HEK293 (cell line): ENCODE measurements at regions not wholly inside any gene's neighbourhood (a gene's known extent, or its start where the extent isn't known, plus 50 kb on each side); places are given as distances from the start of the nearest gene placed in this dataset.

Experiments
- CTCF ChIP-seq: fragments of 450-650 bp; formaldehyde crosslinking; IDR thresholded peaks from 2 replicates; pipeline ENCODE4 v1.5.1; 2016; ENCODE audit warnings: missing biosample characterization, missing genetic modification characterization
- INSM2 ChIP-seq: fragments of 450-650 bp; formaldehyde crosslinking; IDR thresholded peaks from 2 replicates; pipeline ENCODE4 v1.5.1; 2016; ENCODE audit warnings: missing biosample characterization, missing genetic modification characterization
- MEIS1 ChIP-seq: sonication (generic); formaldehyde crosslinking; IDR thresholded peaks from 2 replicates; pipeline ENCODE4 v1.8.1; 2022; ENCODE audit warnings: missing genetic modification reagents, mild to moderate bottlenecking, borderline replicate concordance
- ZNF140 ChIP-seq: fragments of 450-650 bp; formaldehyde crosslinking; IDR thresholded peaks from 2 replicates; pipeline ENCODE4 v1.5.1; 2016; ENCODE audit warnings: missing biosample characterization, missing genetic modification characterization
- ZNF26 ChIP-seq: fragments of 450-650 bp; formaldehyde crosslinking; IDR thresholded peaks from 2 replicates; pipeline ENCODE4 v1.5.1; 2016; ENCODE audit warnings: missing biosample characterization, missing genetic modification characterization
- ZNF311 ChIP-seq: fragments of 450-650 bp; formaldehyde crosslinking; IDR thresholded peaks from 2 replicates; pipeline ENCODE4 v1.5.1; 2017; ENCODE audit warnings: missing biosample characterization, missing genetic modification characterization, borderline replicate concordance
- ZNF48 ChIP-seq: fragments of 450-650 bp; formaldehyde crosslinking; IDR thresholded peaks from 2 replicates; pipeline ENCODE4 v1.5.1; 2016; ENCODE audit warnings: missing biosample characterization, missing genetic modification characterization
- ZNF776 ChIP-seq: fragments of 450-650 bp; formaldehyde crosslinking; IDR thresholded peaks from 2 replicates; pipeline ENCODE4 v1.5.0; 2017; ENCODE audit warnings: missing biosample characterization, missing genetic modification characterization, borderline replicate concordance
- TF ChIP-seq, protein P1 (sequence below): sonication (generic); formaldehyde crosslinking; IDR thresholded peaks from 2 replicates; pipeline ENCODE4 v1.8.1; 2022; ENCODE audit warnings: mild to moderate bottlenecking, moderate library complexity, missing genetic modification reagents
- TF ChIP-seq, protein P2 (sequence below): fragments of 450-650 bp; formaldehyde crosslinking; IDR thresholded peaks from 2 replicates; pipeline ENCODE4 v1.5.1; 2016; ENCODE audit warnings: missing biosample characterization, missing genetic modification characterization

DNA sequence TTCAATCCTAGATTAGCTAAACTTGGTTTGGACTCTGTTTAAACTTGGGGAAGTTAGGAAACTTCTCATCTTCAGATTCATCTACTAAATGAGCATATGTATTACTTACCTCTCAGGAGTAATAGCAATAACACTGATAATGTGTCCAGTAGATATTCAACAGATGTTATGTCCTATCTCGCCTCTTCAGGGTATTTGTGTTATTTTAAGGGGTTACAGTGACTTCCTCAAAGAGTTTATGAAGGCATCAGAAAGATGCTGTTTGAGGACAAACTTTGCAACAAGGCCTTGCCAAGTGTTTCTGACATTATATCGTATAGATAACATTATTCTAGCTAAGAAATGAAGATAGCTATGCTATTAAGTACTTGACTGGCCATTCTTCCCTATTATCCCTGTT is 522.3 kb downstream of the IGSF11 start:
- TF ChIP-seq CTCF (tag by site-specific recombination): no peak
- TF ChIP-seq, protein P1, sequence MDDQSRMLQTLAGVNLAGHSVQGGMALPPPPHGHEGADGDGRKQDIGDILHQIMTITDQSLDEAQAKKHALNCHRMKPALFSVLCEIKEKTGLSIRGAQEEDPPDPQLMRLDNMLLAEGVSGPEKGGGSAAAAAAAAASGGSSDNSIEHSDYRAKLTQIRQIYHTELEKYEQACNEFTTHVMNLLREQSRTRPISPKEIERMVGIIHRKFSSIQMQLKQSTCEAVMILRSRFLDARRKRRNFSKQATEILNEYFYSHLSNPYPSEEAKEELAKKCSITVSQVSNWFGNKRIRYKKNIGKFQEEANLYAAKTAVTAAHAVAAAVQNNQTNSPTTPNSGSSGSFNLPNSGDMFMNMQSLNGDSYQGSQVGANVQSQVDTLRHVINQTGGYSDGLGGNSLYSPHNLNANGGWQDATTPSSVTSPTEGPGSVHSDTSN (CRISPR knock-in tag): no peak
- TF ChIP-seq ZNF140: no peak
- no peak for TF ChIP-seq ZNF48 (tag by site-specific recombination)
- no peak for TF ChIP-seq MEIS1
- TF ChIP-seq ZNF311 (tag by site-specific recombination): no peak
- TF ChIP-seq, protein P2, sequence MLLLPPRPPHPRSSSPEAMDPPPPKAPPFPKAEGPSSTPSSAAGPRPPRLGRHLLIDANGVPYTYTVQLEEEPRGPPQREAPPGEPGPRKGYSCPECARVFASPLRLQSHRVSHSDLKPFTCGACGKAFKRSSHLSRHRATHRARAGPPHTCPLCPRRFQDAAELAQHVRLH (tag by site-specific recombination): no peak
- no peak for TF ChIP-seq INSM2 (tag by site-specific recombination)
- no peak for TF ChIP-seq ZNF26 (tag by site-specific recombination)
- no peak for TF ChIP-seq ZNF776 (tag by site-specific recombination)
